Right lobe of liver (tissue), 4 donors: ENCODE measurements at regions not wholly inside any gene's neighbourhood (a gene's known extent, or its start where the extent isn't known, plus 50 kb on each side); places are given as distances from the start of the nearest gene placed in this dataset.

ENCODE experiments used
- CTCF ChIP-seq, 4 donors: fragments of 200-600 bp in 3 of 4; fragments of 450-650 bp in 1 of 4; IDR thresholded peaks; one replicate each; pipeline versions ENCODE4 v1.5.1 to v1.8.0; 2016 to 2022; ENCODE audit warnings: antibody characterized with exemption in 4 of 4, mild to moderate bottlenecking in 2 of 4
- POLR2A ChIP-seq: fragments of 450-650 bp; IDR thresholded peaks from one replicate; pipeline ENCODE4 v1.6.1; 2017; ENCODE audit warnings: antibody characterized with exemption, mild to moderate bottlenecking
- donor health status: DM: no; HTN: no; CAD: no.
- donor health status: DM: no; HTN: no; CAD: no.
- donor health status: DM: no; HTN: yes; CAD: no.

GRCh38 chr10:111515706-111516105, 438.9 kb downstream of the ADRA2A start:
- TF ChIP-seq CTCF (IDR thresholded peaks at IDR 0.05) (no peak), POLR2A (no peak)
